Stimulated activated CD4-positive, alpha-beta T cell treated with anti-CD3 and anti-CD28 coated beads, Interleukin-2, amount 100 ng/mL, for 48 hours (primary cell): ENCODE measurements at regions not wholly inside any gene's neighbourhood (a gene's known extent, or its start where the extent isn't known, plus 50 kb on each side); places are given as distances from the start of the nearest gene placed in this dataset.

Experiments
- DNase-seq, 2 donors: peaks; one replicate each; pipeline ENCODE4 v3.0.0-alpha.2; 2020

DNA sequence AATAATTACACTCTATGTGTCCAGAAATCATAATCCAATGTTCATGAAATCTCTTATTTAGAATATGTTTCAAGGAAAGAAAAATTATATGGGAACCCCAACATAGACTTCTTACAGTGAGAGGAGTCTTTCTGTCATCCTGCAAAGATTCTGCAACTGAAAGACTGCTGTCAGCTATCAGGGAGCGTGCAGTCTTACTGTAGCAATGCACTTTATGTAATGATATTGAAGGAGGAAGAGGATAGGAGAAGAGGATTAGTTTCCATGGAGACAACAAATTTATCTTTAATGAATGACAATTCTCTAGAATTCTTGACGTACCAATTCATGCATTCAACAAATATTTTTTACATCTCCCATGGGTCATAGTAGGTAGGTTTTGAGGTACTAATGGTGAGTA, 61.3 kb upstream of the MYT1L start:
- no peak for DNase-seq

DNA sequence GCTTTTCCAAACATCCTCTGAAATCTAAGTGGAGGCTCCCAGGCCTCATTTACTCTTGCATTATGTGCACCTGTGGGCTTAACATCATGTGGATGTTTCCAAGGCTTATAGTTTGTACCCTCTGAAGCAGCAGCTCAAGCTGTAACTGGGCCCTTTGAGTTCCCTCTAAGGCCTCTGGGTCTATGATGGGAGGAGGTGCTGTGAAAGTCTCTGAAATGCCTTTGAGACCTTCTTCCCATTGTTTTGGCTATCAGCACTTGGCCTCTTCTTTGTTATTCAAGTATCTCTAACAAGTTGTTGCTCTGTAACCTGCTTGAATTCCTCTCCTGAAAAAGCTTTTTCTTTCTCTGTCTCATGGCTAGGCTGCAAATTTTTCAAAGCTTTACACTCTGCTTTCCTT, 58.1 kb upstream of the MYT1L start:
- no peak for DNase-seq
